Colonic mucosa (tissue), 4 donors: ENCODE measurements at regions not wholly inside any gene's neighbourhood (a gene's known extent, or its start where the extent isn't known, plus 50 kb on each side); places are given as distances from the start of the nearest gene placed in this dataset.

Source experiments
- DNase-seq: peaks from one replicate; pipeline ENCODE4 v3.0.0-alpha.2; 2020
- H3K27ac ChIP-seq: fragments of 200-600 bp; one replicate; pipeline ENCODE4 v1.8.0; 2021
- H3K27me3 ChIP-seq: fragments of 200-600 bp; one replicate; pipeline ENCODE4 v1.8.0; 2021
- H3K36me3 ChIP-seq: fragments of 200-600 bp; one replicate; pipeline ENCODE4 v1.8.0; 2021
- H3K4me1 ChIP-seq: fragments of 200-600 bp; one replicate; pipeline ENCODE4 v1.8.0; 2021; ENCODE audit warnings: mild to moderate bottlenecking
- H3K4me3 ChIP-seq: fragments of 200-600 bp; one replicate; pipeline ENCODE4 v1.8.0; 2021
- H3K9ac ChIP-seq, 2 donors: one replicate each; pipeline ENCODE4 v1.7.0; 2013; ENCODE audit warnings: control low read depth in 2 of 2, low read depth in 2 of 2, low read length in 2 of 2
- H3K9me3 ChIP-seq: fragments of 200-600 bp; one replicate; pipeline ENCODE4 v1.8.0; 2021
- CTCF ChIP-seq: fragments of 200-600 bp; IDR thresholded peaks from one replicate; pipeline ENCODE4 v1.8.0; 2022; ENCODE audit warnings: antibody characterized with exemption, mild to moderate bottlenecking
- intact Hi-C: fragments of 100-400 bp; cut with DNase I; formaldehyde crosslinking; loops from one replicate; pipeline ENCODE4 v1.14.1; 2022
- donor health status: healthy.
- donor health status: DM: no; HTN: no; CAD: no.
- donor health status: DM: no; HTN: no; CAD: no.

GRCh38 chr12:115755725-115756085 lies 521.8 kb downstream of the MED13L start:
- Histone ChIP-seq H3K27me3 (no peaks in the 10 kb centered on the region), H3K9ac (no peak overlapping the region), H3K36me3 (no peaks in the 10 kb centered on the region), H3K4me1 (no peaks in the 10 kb centered on the region), H3K9me3 (no peaks in the 10 kb centered on the region), H3K4me3 (no peak overlapping the region), H3K27ac (no peak overlapping the region)
- intact Hi-C loops, result loop anchor here (10.0 kb wide), 1 partner anchor 131 kb away; no protein-coding TSS in a partner anchor
- TF ChIP-seq CTCF, result no peak
- DNase-seq, result no peak

GRCh38 chr12:115755061-115755724 lies 522.3 kb downstream of the MED13L start:
- Histone ChIP-seq H3K27me3 (no peaks in the 10 kb centered on the region), H3K4me3 (no peak overlapping the region), H3K4me1 (no peaks in the 10 kb centered on the region), H3K9ac (no peak overlapping the region), H3K9me3 (no peaks in the 10 kb centered on the region), H3K27ac (no peak overlapping the region), H3K36me3 (no peaks in the 10 kb centered on the region)
- no peak for DNase-seq
- no peak for TF ChIP-seq CTCF
- intact Hi-C loops, result loop anchor here (10.0 kb wide), 1 partner anchor 130 kb away; no protein-coding TSS in a partner anchor

GRCh38 chr12:115752913-115753726 lies 524.4 kb downstream of the MED13L start:
- Histone ChIP-seq H3K9me3 (no peaks in the 10 kb centered on the region), H3K27ac (no peak overlapping the region), H3K27me3 (no peaks in the 10 kb centered on the region), H3K9ac (no peak overlapping the region), H3K4me3 (no peak overlapping the region), H3K4me1 (no peaks in the 10 kb centered on the region), H3K36me3 (no peaks in the 10 kb centered on the region)
- peak; percentile 36 for DNase-seq
- intact Hi-C loops, result loop anchor here (10.0 kb wide), 1 partner anchor 128 kb away; no protein-coding TSS in a partner anchor
- peak; percentile 57 for TF ChIP-seq CTCF

- H3K27me3 ChIP-seq, result no peaks in the 10 kb centered on the region
- no peak overlapping the region for H3K9ac ChIP-seq
- no peaks in the 10 kb centered on the region for H3K36me3 ChIP-seq
- H3K4me3 ChIP-seq, result no peak overlapping the region
- H3K27ac ChIP-seq, result no peak overlapping the region
- no peaks in the 10 kb centered on the region for H3K4me1 ChIP-seq
- no peaks in the 10 kb centered on the region for H3K9me3 ChIP-seq
- TF ChIP-seq CTCF, result no peak
- DNase-seq, result no peak
- intact Hi-C loops, result loop anchor here (10.0 kb wide), 1 partner anchor 127 kb away; no protein-coding TSS in a partner anchor
Observed at GRCh38 chr12:115752156-115752555, 525.3 kb downstream of the MED13L start.

GRCh38 chr12:115750340-115750739 lies 527.2 kb downstream of the MED13L start:
- TF ChIP-seq CTCF, result no peak
- H3K9me3 ChIP-seq, result no peaks in the 10 kb centered on the region
- no peaks in the 10 kb centered on the region for H3K27me3 ChIP-seq
- intact Hi-C loops, result loop anchor here (10.0 kb wide), 1 partner anchor 126 kb away; no protein-coding TSS in a partner anchor
- H3K4me3 ChIP-seq, result no peak overlapping the region
- DNase-seq, result no peak
- H3K36me3 ChIP-seq, result no peaks in the 10 kb centered on the region
- H3K27ac ChIP-seq, result no peak overlapping the region
- no peaks in the 10 kb centered on the region for H3K4me1 ChIP-seq
- no peak overlapping the region for H3K9ac ChIP-seq
